ENCODE measurements at regions not wholly inside any gene's neighbourhood (a gene's known extent, or its start where the extent isn't known, plus 50 kb on each side); places are given as distances from the start of the nearest gene placed in this dataset.

DNA sequence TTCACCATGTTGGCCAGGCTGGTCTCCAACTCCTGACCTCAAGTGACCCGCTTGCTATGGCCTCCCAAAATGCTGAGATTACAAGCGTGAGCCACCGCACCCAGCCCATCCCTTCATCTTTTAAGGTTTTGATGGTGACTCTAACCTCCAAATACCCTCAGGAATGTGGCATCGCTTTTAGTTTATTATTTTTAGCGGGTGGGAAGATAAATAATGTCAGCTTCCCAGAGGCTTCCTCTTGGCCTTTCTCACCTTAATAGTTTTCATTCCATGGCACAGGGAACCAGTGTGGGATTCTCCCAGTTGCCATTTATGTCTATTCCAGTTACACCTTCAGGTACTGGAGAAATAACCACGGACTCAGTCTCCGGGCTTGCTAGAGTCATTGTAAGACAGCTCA lies 92.1 kb upstream of the LRRN2 start:
- DNase-seq (ENCODE audit: low read depth, low spot score) (no peak), ATAC-seq (no peak)
- CTCF ChIA-PET: interaction anchor here (2.2 kb wide), 1 partner anchor 14 kb away, joined by 9 read pairs; no protein-coding TSS in a partner anchor
- no peak for TF ChIP-seq EGR1 (IDR thresholded peaks at IDR 0.05; ENCODE audit: low read depth)
- no peak for TF ChIP-seq JUND (IDR thresholded peaks at IDR 0.05)
- TF ChIP-seq ELF1 (IDR thresholded peaks at IDR 0.05; ENCODE audit: borderline replicate concordance, low read depth): no peak
- TF ChIP-seq CBX3 (IDR thresholded peaks at IDR 0.05; ENCODE audit: low read depth): no peak
- TF ChIP-seq ZNF274 (IDR thresholded peaks at IDR 0.05; ENCODE audit: low read depth, low read length): no peak
- TF ChIP-seq POLR2AphosphoS5 (IDR thresholded peaks at IDR 0.05; ENCODE audit: low read depth, low read length): no peak
- TF ChIP-seq, protein P1, sequence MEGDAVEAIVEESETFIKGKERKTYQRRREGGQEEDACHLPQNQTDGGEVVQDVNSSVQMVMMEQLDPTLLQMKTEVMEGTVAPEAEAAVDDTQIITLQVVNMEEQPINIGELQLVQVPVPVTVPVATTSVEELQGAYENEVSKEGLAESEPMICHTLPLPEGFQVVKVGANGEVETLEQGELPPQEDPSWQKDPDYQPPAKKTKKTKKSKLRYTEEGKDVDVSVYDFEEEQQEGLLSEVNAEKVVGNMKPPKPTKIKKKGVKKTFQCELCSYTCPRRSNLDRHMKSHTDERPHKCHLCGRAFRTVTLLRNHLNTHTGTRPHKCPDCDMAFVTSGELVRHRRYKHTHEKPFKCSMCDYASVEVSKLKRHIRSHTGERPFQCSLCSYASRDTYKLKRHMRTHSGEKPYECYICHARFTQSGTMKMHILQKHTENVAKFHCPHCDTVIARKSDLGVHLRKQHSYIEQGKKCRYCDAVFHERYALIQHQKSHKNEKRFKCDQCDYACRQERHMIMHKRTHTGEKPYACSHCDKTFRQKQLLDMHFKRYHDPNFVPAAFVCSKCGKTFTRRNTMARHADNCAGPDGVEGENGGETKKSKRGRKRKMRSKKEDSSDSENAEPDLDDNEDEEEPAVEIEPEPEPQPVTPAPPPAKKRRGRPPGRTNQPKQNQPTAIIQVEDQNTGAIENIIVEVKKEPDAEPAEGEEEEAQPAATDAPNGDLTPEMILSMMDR (IDR thresholded peaks at IDR 0.05 in 2 of 3, conservative IDR thresholded peaks at IDR 0.05 in 1 of 3; ENCODE audit: borderline replicate concordance in 1 of 3, insufficient read depth in 1 of 3, low read depth in 2 of 3, low read length in 2 of 3): no peak
- TF ChIP-seq ZFX (IDR thresholded peaks at IDR 0.05): no peak
- TF ChIP-seq, protein P2, sequence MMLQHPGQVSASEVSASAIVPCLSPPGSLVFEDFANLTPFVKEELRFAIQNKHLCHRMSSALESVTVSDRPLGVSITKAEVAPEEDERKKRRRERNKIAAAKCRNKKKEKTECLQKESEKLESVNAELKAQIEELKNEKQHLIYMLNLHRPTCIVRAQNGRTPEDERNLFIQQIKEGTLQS (IDR thresholded peaks at IDR 0.05): no peak
- no peak for TF ChIP-seq RAD21 (IDR thresholded peaks at IDR 0.05; ENCODE audit: low read depth)
- TF ChIP-seq EZH2 (IDR thresholded peaks at IDR 0.05): no peak
- Histone ChIP-seq H2AFZ (ENCODE audit: low read depth, low read length, poor library complexity, severe bottlenecking) (no peak overlapping the region), H3K9me3 (ENCODE audit: control insufficient read depth in 1 of 2, insufficient read depth in 1 of 2, low read depth in 1 of 2, low read length in 2 of 2) (no peaks in the 10 kb centered on the region), H3K27ac (ENCODE audit: low read depth, low read length) (no peak overlapping the region), H3K4me2 (ENCODE audit: low read length) (no peak overlapping the region), H4K20me1 (ENCODE audit: insufficient read depth) (no peaks in the 10 kb centered on the region), H3K4me1 (ENCODE audit: control insufficient read depth in 1 of 2, insufficient read depth in 2 of 2, low read length in 2 of 2) (no peaks in the 10 kb centered on the region), H3K9ac (ENCODE audit: low read length) (no peak overlapping the region), H3K27me3 (ENCODE audit: insufficient read depth, low read length) (peaks cover 9% of the 10 kb centered on the region; the same call in 1 of the 2 replicates), H3K36me3 (ENCODE audit: control insufficient read depth in 1 of 2, insufficient read depth in 2 of 2, low read length in 2 of 2) (no peaks in the 10 kb centered on the region), H3K9me2 (ENCODE audit: insufficient read depth) (no peaks in the 10 kb centered on the region), H3K4me3 (replicated peaks in 1 of 2; ENCODE audit: low read depth in 1 of 2, low read length in 2 of 2) (no peak overlapping the region), H3K79me2 (ENCODE audit: insufficient read depth, low read length) (no peaks in the 10 kb centered on the region)
- BruUV-seq (replicated peaks): no TSS peak
- POLR2A ChIA-PET: no interaction called here
- intact Hi-C loops (cut with micrococcal nuclease): no loop called here
- RAD21 ChIA-PET (ENCODE audit: low non-redundant PET in 1 of 2, low total read pairs in 2 of 2, uncharacterized antibody in 2 of 2, unreplicated experiment in 2 of 2): no interaction called here
